RCC 7860 (cell line): ENCODE measurements at regions not wholly inside any gene's neighbourhood (a gene's known extent, or its start where the extent isn't known, plus 50 kb on each side); places are given as distances from the start of the nearest gene placed in this dataset.

Experiments
- DNase-seq: peaks from one replicate; pipeline ENCODE4 v3.0.0-alpha.2; 2015; ENCODE audit warnings: low spot score
- FAIRE-seq: peaks from 2 replicates; lab custom pipeline; 2012; peaks lifted over from hg19 to GRCh38; lab: Jason Lieb, UNC

- no peak for DNase-seq
- FAIRE-seq: no peak
Observed at GRCh38 chr13:108360139-108360538, 90.6 kb downstream of the TNFSF13B start.

GRCh38 chr13:108361769-108362168, 92.3 kb downstream of the TNFSF13B start:
- DNase-seq (no peak), FAIRE-seq (no peak)

DNA sequence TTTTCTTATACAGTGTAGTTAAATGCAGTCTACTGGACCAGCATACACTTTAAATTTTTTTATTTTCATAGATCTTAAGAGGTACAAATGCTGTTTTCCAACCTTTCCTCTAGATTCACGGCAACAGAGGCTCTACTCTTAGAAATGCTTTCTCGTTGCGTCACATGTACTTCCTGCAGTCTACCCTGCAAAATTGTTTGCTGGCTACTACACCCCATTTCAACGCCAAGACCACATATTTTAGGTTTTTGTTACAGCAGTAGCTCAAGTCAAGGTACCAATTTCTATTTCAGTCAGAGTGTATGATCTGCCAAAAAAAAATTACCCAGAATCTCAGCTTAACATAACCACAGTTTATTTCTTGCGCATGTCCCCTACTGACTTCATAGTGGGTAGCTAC, 94.1 kb downstream of the TNFSF13B start:
- no peak for DNase-seq
- FAIRE-seq: no peak

DNA sequence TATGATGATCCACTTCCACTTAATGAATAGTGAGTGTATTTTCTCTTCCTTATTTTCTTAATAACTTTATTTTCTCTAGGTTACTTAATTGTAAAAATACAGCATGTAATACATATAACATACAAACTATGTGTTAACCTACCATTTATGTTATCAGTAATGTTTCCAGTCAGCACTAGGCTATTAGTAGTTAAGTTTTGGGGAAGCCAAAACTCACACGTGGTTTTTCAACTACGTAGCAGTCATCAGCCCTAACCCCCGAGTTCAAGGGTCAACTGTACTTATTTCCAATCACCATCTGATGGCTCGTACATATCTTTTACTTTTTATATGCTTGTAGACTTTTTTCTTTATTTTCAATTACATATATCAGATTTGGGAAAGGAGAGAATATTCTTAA, 95.7 kb downstream of the TNFSF13B start:
- DNase-seq (no peak), FAIRE-seq (no peak)

- FAIRE-seq: no peak
- no peak for DNase-seq
Observed at GRCh38 chr13:108368250-108368905, 98.9 kb downstream of the TNFSF13B start.

DNA sequence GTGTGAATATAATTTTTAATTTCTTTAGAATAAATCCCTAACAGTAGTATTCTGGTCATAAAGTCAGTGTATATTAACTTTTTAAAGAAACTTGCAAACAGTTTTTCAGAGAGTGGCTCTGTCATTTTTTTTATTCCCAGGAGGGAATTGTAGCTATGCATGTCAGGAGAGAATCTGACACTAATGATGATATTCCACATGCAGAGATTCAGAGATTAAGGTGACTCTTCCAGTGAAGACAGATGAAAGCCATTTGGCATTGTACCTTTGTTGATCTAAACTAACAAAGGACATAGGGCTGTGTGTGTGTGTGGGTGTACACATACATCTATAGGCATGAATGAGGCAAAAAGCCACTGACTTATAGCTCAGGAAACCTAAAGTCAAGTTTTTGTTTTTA, 99.9 kb downstream of the TNFSF13B start:
- FAIRE-seq (no peak), DNase-seq (no peak)

DNA sequence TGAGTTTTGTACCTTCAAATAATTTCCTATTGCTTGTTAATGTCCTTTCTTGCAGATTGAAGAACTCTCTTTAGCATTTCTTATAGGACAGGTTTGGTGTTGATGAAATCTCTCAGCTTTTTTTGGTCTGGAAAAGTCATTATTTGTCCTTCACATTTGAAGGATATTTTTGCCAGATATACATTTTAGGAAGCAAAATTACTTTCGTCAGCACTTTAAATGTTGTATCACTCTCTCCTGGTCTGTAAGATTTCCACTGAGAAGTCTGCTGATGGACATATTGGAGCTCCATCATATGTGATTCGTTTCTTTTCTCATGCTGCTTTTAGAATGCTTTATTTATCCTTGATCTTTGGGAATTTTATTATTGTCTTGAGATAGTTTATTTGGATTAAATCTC, 105.5 kb downstream of the TNFSF13B start:
- no peak for FAIRE-seq
- DNase-seq: no peak

DNA sequence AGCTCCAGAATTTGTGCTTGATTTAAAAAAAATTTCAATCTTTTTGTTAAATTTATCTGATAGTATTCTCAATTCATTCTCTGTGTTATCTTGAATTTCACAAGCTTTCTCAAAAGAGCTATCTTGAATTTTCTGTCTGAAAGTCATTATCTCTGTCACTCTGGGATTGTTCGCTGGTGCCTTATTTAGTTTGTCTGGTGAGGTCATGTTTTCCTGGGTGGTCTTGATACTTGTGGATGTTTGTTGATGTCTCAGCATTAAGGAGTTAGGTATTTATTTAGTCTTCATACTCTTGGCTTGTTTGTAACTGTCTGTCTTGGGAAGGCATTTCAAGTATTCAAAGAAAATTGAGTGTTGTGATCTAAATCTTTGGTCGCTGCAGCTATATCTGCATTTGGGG, 106.3 kb downstream of the TNFSF13B start:
- FAIRE-seq: no peak
- no peak for DNase-seq

GRCh38 chr13:108376308-108376707, 106.8 kb downstream of the TNFSF13B start:
- no peak for FAIRE-seq
- DNase-seq: no peak

DNA sequence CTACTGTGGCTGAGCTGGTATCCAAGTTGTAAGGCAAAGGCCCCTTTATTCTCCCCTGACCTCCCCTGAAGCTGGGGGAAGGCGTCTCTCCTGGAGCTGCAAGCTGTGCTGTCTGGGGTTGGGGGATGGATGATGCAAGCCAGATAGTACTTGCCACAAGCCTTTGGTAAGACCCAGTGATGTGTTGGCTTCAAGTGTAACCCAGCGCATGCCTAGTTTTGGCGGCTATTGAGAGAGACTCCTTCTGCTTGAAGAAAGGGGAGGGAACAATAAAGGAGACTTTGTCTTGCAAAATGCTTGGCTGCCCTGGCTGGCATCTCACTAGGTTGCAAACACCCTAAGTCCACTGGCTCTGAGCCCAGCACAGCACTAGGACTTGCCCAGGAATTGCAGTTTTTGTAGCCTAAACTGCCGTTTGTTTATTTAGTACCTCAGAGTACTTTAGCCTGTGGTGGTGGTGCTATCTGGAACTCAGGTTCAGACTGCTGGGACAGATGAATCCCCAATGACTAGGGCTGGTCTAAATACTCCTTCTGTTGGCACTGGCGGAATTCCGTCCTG, 108.2 kb downstream of the TNFSF13B start:
- FAIRE-seq: no peak
- no peak for DNase-seq

- FAIRE-seq (no peak), DNase-seq (no peak)
Observed at GRCh38 chr13:108383667-108384066, 114.1 kb downstream of the TNFSF13B start.

GRCh38 chr13:108387156-108387555, 117.6 kb downstream of the TNFSF13B start:
- no peak for DNase-seq
- FAIRE-seq: no peak

DNA sequence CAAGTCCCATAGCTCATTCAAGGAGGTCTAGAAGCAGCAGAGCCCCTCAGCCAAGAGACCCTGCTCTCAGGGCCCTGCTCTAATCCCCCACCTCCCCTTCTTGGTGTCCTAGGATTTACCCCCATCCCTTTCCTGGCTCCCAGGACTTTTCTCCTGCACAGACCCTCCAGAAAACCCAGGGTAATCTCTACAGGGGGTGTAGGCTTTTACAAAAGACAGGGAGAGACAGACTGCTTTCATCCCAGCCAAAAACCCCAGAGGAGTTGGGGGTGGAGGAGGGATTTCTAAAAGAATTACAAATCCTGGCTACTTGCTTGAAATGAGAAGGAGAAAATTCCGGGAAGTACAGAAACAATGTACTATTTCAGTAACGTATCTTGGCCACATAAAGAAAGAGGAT, 133.3 kb downstream of the TNFSF13B start:
- FAIRE-seq (no peak), DNase-seq (no peak)

- FAIRE-seq: no peak
Observed at GRCh38 chr13:108407495-108407894, 138.0 kb downstream of the TNFSF13B start.

DNA sequence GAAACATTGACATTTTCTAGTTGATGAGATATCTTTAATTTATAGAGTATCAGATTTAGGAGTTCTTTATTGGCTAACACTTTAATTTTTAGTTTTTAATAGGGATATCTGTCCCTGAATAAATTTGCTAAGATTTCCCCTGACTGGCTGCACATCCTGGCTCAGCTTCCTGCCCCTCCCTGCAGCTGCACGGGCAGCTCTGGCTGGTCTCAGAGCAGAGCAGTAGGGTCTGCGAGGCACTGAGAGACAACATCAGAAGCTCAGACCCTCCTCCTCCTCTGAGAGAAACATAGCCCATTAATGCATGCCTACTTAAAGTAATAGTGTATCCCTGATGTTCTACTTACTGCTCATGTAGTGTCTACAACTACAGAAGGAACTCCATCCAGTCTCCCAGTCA, 139.2 kb downstream of the TNFSF13B start:
- FAIRE-seq: no peak

More at GRCh38 chr13:108407495-108407894, 138.0 kb downstream of the TNFSF13B start:
- no peak for DNase-seq

GRCh38 chr13:108409730-108410129, 140.2 kb downstream of the TNFSF13B start:
- FAIRE-seq: no peak
- DNase-seq: no peak

More for the DNA sequence above, 139.2 kb downstream of the TNFSF13B start:
- DNase-seq: no peak

DNA sequence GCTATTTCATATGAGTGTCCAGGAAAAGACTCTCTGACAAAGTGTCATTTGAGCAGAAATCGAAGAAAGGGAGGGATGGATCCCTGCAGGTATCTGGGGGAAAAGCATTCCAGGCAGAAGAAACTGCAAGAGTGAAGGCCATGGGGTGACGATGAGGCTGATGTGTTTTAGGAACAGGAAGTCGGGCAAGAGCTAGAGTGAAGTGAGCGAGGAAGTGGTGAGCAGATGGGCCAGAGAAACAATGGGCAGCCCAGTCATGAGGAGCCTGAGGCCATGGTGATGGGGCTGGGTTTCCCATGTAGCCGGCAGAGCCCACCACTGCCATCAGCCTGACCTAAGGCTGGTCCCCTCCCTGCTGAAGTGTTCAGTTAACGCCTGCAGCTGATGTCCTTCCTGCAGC, 150.2 kb downstream of the TNFSF13B start:
- DNase-seq: no peak
- no peak for FAIRE-seq

- FAIRE-seq: no peak
Observed at GRCh38 chr13:108425056-108425455, 155.5 kb downstream of the TNFSF13B start.

DNA sequence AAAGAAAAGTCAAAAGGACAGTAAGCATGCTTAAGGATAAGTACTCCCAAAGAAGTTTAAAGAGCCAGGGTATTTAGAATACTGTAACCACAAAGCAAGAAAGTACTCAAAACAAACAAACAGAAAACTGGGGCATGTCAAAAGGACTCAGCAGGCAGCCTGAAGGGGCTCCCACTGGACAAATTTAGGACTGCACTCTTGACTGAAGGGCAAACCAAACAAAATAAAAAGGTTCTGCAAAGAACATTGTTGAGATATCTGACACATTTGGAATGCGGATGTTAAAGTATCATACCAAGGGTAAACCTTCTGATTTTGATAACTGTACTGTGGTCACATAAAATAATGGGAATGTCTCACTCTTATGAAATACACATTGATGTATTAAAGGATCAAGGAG, 157.4 kb downstream of the TNFSF13B start:
- no peak for DNase-seq
- no peak for FAIRE-seq

More at GRCh38 chr13:108425056-108425455, 155.5 kb downstream of the TNFSF13B start:
- DNase-seq: no peak

DNA sequence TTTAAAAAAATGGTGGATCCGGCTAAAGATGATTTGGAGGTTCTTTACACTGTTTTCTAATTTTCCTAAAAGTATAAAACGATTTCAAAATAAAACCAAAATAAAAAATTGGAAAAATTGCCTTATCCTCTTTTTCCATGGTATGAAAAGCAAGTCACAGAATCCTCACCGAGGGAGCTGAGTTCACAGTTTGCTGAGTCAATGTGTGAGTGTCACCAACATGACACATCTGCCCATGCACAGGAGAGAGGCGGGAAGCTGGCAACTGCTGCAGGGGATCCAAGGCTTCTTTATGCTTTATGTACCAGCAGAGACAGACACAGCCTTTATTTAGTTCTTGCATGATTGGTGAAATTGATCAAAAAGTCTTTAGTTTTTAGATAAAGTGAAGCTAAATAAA, 157.8 kb downstream of the TNFSF13B start:
- no peak for FAIRE-seq
- DNase-seq: no peak

- DNase-seq (no peak), FAIRE-seq (no peak)
Observed at GRCh38 chr13:108428691-108429090, 159.2 kb downstream of the TNFSF13B start.

GRCh38 chr13:108433976-108434755, 164.6 kb downstream of the TNFSF13B start:
- no peak for DNase-seq
- FAIRE-seq: no peak
